ENCODE measurements at regions not wholly inside any gene's neighbourhood (a gene's known extent, or its start where the extent isn't known, plus 50 kb on each side); places are given as distances from the start of the nearest gene placed in this dataset.

GRCh38 chr13:99911965-99912566 is 59.5 kb downstream of the ZIC5 start:
- H3K4me3 ChIP-seq (ENCODE audit: control insufficient read depth, low read depth, low read length), result no peak overlapping the region
- no peak for DNase-seq (ENCODE audit: low read depth)
- no peak for TF ChIP-seq CTCF (IDR thresholded peaks at IDR 0.05; ENCODE audit: control insufficient read depth, insufficient read depth, low read depth, low read length, missing control alignments)

GRCh38 chr13:99911069-99911964 is 60.2 kb downstream of the ZIC5 start:
- no peak for TF ChIP-seq CTCF (IDR thresholded peaks at IDR 0.05; ENCODE audit: control insufficient read depth, insufficient read depth, low read depth, low read length, missing control alignments)
- H3K4me3 ChIP-seq (ENCODE audit: control insufficient read depth, low read depth, low read length), result no peak overlapping the region
- no peak for DNase-seq (ENCODE audit: low read depth)

GRCh38 chr13:99909836-99910619 is 61.5 kb downstream of the ZIC5 start:
- H3K4me3 ChIP-seq (ENCODE audit: control insufficient read depth, low read depth, low read length), result no peak overlapping the region
- DNase-seq (ENCODE audit: low read depth), result no peak
- TF ChIP-seq CTCF (IDR thresholded peaks at IDR 0.05; ENCODE audit: control insufficient read depth, insufficient read depth, low read depth, low read length, missing control alignments), result no peak

- no peak for TF ChIP-seq CTCF (IDR thresholded peaks at IDR 0.05; ENCODE audit: control insufficient read depth, insufficient read depth, low read depth, low read length, missing control alignments)
- no peak for DNase-seq (ENCODE audit: low read depth)
- no peak overlapping the region for H3K4me3 ChIP-seq (ENCODE audit: control insufficient read depth, low read depth, low read length)
These were observed 62.3 kb downstream of the ZIC5 start for GRCh38 chr13:99909097-99909835.

- H3K4me3 ChIP-seq (ENCODE audit: control insufficient read depth, low read depth, low read length), result no peak overlapping the region
- TF ChIP-seq CTCF (IDR thresholded peaks at IDR 0.05; ENCODE audit: control insufficient read depth, insufficient read depth, low read depth, low read length, missing control alignments), result no peak
- DNase-seq (ENCODE audit: low read depth), result no peak
These were observed 63.3 kb downstream of the ZIC5 start for GRCh38 chr13:99908140-99908803.
